SJSA1 (cell line): ENCODE measurements at regions not wholly inside any gene's neighbourhood (a gene's known extent, or its start where the extent isn't known, plus 50 kb on each side); places are given as distances from the start of the nearest gene placed in this dataset.
A peak's percentile ranks its signal among the peaks of the same experiment; 100 is the strongest.

Experiments used
- DNase-seq, 2 experiments: peaks; one replicate each; pipeline ENCODE4 v3.0.0-alpha.2; 2015 to 2020; ENCODE audit warnings: low spot score in 2 of 2, low read depth in 1 of 2
- H3K27ac ChIP-seq: fragments of 250-450 bp; sonication (Bioruptor Pico); 2 replicates; pipeline ENCODE4 v1.5.1; 2020; ENCODE audit warnings: mild to moderate bottlenecking, moderate library complexity
- H3K27me3 ChIP-seq: fragments of 250-450 bp; sonication (Bioruptor Pico); replicated peaks from 2 replicates; pipeline ENCODE4 v1.5.1; 2020; ENCODE audit warnings: mild to moderate bottlenecking, moderate library complexity
- H3K36me3 ChIP-seq: fragments of 250-450 bp; sonication (Bioruptor Pico); 2 replicates; pipeline ENCODE4 v1.5.1; 2020; ENCODE audit warnings: mild to moderate bottlenecking
- H3K4me1 ChIP-seq: fragments of 250-450 bp; sonication (Bioruptor Pico); replicated peaks from 2 replicates; pipeline ENCODE4 v1.6.1; 2021; ENCODE audit warnings: mild to moderate bottlenecking
- H3K4me3 ChIP-seq: fragments of 250-450 bp; sonication (Bioruptor Pico); 2 replicates; pipeline ENCODE4 v1.5.1; 2020; ENCODE audit warnings: mild to moderate bottlenecking
- H3K9me3 ChIP-seq: fragments of 250-450 bp; sonication (Bioruptor Pico); replicated peaks from 2 replicates; pipeline ENCODE4 v1.5.1; 2020; ENCODE audit warnings: mild to moderate bottlenecking

DNA sequence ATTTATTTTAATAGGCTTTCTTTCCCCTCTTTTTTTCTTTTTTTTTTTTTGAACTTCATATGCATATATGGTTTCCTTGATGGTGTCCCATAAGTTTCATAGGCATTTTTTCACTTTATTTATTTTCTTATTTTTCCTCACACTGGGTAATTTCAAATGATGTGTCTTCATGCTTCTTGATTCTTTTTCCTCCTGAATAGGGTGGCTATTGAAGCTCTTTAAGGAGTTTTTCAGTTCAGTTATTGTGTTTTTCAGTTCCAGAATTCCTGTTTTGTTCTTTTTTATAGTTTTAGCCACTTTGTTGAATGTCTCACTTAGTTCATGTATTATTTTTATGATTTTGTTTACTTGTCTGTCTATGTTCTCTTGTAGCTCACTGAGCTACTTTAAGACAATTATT, 273.2 kb downstream of the NFKBIZ start:
- H3K27me3 ChIP-seq = no peaks in the 10 kb centered on the region

DNA sequence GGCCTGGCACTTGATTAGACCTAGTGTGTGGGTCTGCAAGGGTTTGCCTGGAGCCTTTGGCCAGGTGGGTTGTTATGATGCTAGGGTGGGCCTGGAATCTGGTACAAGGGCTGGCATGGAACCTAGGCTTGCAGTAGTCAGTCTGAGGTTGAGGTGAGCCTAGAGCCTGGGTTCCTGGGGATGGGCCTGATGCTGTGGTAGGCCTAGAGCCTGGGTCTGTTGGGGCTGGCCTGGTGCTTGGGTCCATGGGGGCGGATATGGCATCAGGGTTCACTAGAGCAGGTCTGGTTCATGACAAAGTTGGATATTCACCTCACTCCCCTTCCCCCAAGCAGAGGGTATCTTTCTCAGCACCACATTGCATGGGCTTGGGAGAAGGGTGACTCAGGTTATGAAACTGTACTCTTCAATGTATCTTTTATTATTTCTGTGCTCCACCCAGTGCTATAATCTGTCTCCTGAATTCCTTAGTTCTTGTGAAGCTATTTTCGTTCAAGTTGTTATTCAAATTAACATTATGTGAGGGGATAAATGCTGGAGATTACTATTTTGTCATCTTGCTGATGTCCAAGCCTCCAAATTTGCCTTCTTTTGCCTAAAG, 274.4 kb downstream of the NFKBIZ start:
- Histone ChIP-seq H3K4me3 (no peak overlapping the region), H3K4me1 (no peaks in the 10 kb centered on the region), H3K36me3 (no peaks in the 10 kb centered on the region), H3K27ac (no peak overlapping the region), H3K27me3 (no peaks in the 10 kb centered on the region), H3K9me3 (no peaks in the 10 kb centered on the region)
- no peak for DNase-seq

More for the DNA sequence above, 273.2 kb downstream of the NFKBIZ start:
- Histone ChIP-seq H3K4me1 (no peaks in the 10 kb centered on the region), H3K36me3 (no peaks in the 10 kb centered on the region), H3K4me3 (no peak overlapping the region), H3K9me3 (no peaks in the 10 kb centered on the region), H3K27ac (no peak overlapping the region)
- no peak for DNase-seq

DNA sequence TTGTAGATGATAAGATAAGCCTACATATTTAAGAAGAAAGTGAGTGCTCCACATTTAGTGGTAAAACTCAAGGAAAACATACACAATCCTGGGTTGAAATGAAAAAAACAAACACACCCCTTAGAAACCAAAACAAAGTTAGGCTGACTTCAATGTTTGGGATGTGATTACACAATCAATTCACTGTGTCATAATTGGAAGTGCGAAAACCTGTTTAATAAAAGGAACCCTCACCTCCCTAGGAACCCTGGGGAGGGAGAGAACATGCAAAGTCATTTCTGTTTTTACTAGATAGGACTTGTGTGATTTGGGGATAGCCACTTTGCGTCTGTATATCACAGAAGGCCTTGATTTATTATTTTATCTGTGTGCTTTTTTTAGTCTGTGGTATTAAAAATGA, 275.0 kb downstream of the NFKBIZ start:
- no peak overlapping the region for H3K4me3 ChIP-seq
- no peaks in the 10 kb centered on the region for H3K9me3 ChIP-seq
- H3K27ac ChIP-seq = no peak overlapping the region
- no peaks in the 10 kb centered on the region for H3K36me3 ChIP-seq
- H3K27me3 ChIP-seq = no peaks in the 10 kb centered on the region
- no peaks in the 10 kb centered on the region for H3K4me1 ChIP-seq
- no peak for DNase-seq

DNA sequence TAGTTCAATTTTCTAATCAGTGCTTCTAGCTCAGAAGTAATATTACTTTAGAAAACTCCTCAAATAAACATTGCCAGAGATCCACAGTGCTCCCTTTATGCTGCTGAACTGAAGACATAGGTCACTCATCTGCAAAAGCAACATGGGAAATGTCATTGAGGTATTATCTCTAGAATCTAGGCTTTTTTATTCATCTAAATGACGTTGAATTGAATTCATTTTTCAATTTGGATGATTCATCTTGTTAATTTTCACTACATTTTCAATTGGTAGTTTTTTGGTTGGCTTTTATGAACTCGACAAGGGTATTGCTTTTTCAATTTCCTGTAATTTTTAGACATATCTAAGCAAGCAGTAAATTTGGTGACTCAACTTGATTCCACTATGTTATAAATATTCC, 275.4 kb downstream of the NFKBIZ start:
- H3K4me3 ChIP-seq = no peak overlapping the region
- H3K27me3 ChIP-seq = no peaks in the 10 kb centered on the region
- H3K36me3 ChIP-seq = no peaks in the 10 kb centered on the region
- no peaks in the 10 kb centered on the region for H3K9me3 ChIP-seq
- no peaks in the 10 kb centered on the region for H3K4me1 ChIP-seq
- H3K27ac ChIP-seq = no peak overlapping the region
- DNase-seq = no peak

DNA sequence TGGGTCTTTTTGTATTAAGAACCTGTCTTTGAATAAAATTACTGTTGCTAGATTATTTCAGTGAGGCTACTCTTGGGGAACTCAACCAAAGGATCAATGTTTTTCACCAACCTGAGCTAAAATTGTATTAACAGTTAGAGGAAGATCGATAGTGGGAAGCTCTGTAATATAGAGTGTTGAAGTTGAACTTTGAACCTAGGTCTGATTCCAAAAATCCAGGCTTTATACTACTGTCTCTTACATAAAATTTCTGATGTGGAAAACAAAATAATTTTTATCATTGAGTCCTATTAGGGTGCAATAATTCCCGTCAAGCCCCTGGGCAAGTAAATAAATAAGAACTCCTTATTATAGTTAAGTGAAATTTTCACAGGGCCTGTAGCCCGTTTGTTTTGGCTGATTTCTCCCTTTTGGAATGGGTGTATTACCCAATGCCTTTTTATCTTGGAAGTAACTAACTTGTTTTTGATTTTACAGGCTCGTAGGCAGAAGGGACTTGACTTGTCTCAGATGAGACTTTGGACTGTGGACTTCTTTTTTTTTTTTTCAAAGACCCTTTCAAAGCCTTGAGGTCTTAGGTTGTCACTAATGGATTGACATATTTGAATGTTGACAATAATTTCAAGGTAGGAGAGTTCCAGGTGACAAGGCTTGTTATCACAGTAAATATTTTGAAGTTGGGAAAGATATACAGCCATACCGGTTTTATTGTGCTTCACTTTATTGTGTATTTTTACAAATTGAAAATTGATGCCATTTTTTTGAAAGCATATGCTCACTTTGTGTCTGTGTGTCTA, 276.1 kb downstream of the NFKBIZ start:
- no peak for DNase-seq

DNA sequence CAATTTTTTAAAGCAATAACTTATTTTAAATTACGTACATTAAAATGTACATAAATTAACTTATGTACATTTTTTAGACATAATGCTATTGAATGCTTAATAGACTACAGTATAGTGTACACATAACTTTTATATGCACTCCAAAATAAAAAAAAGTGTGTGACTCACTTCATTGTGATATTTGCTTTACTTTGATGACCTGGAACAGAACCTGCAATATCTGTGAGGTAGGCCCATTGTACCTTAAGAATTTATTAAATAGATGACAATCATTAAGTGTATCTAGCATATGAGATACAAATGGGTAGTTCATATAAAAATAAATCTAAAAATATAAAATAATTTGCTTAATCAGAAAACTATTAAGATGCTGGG, 276.7 kb downstream of the NFKBIZ start:
- Histone ChIP-seq H3K27me3 (no peaks in the 10 kb centered on the region), H3K36me3 (no peaks in the 10 kb centered on the region), H3K4me3 (no peak overlapping the region), H3K27ac (no peak overlapping the region), H3K9me3 (no peaks in the 10 kb centered on the region), H3K4me1 (0 out of 2 replicates have a peak, but pooled peaks cover 3% of the 10 kb centered on the region)
- no peak for DNase-seq

More for the DNA sequence above, 276.1 kb downstream of the NFKBIZ start:
- Histone ChIP-seq H3K36me3 (no peaks in the 10 kb centered on the region), H3K4me3 (no peak overlapping the region), H3K27me3 (no peaks in the 10 kb centered on the region), H3K27ac (no peak overlapping the region), H3K9me3 (no peaks in the 10 kb centered on the region), H3K4me1 (0 out of 2 replicates have a peak, but pooled peaks cover 3% of the 10 kb centered on the region)

DNA sequence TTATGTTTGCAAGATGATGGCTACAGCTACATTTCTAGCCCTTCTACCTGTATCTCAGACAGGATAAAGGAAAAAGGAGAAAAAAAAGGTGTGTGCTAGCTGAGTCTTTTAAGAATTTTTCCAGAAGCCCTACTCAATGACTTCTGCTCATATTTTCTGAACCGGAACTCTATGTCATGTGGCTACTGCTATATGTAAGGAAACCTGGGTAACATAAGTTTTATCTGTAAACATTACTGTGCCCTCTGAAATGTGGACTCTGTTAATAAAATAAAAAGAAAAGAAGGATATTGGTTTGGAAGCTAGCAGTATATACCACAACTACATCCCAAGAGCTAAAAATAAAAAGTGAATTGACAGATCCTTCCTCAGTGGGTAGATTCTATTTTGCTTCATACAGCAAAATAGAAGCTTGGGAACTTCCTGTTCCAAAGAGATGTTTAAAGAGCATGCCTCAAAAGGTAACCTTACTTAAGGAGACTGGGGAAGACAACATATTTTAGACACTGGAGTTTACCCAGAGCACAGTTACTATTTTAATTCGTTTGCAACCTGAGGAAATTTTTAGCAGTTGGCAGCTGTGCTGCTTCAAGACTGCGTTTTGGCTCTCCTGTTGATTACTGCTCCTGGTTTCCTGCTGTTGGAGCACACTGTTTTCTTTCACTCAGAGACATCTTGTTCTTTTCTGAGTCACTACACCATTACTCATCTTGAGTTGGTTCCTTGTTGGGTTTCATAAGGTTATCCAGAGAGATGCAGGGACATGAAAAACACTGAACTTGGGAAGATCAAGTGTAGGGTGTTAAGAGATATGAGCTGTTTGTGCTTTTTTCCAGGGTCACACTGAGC, 280.7 kb downstream of the NFKBIZ start:
- peak in 1 of 2 experiments; percentile 11 for DNase-seq
- no peak overlapping the region for H3K27ac ChIP-seq
- no peak overlapping the region for H3K4me3 ChIP-seq
- 0 out of 2 replicates have a peak, but pooled peaks cover 3% of the 10 kb centered on the region for H3K4me1 ChIP-seq
- no peaks in the 10 kb centered on the region for H3K9me3 ChIP-seq
- H3K27me3 ChIP-seq = no peaks in the 10 kb centered on the region
- no peaks in the 10 kb centered on the region for H3K36me3 ChIP-seq

DNA sequence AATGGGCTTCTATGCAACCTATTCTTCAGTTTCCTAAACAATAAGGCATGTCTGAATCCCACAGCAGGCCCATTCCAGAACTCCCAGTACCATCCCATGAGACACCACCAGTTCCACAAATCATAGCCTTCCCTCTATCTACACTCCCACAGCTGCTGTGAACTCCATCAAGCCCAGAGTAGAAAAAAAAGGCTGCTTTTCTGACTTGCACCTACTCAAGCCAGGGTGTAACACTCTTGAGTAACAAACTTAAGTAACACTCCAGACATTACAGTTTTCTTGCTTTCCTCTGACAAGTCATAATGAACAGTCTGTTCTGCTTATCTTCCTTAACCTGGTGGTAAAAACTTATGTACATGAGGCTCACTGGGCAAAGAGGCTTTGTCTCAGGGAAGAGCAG, 283.1 kb downstream of the NFKBIZ start:
- Histone ChIP-seq H3K27ac (no peak overlapping the region), H3K36me3 (no peaks in the 10 kb centered on the region), H3K4me1 (0 out of 2 replicates have a peak, but pooled peaks cover 3% of the 10 kb centered on the region), H3K27me3 (no peaks in the 10 kb centered on the region), H3K9me3 (no peaks in the 10 kb centered on the region), H3K4me3 (no peak overlapping the region)
- DNase-seq = no peak

DNA sequence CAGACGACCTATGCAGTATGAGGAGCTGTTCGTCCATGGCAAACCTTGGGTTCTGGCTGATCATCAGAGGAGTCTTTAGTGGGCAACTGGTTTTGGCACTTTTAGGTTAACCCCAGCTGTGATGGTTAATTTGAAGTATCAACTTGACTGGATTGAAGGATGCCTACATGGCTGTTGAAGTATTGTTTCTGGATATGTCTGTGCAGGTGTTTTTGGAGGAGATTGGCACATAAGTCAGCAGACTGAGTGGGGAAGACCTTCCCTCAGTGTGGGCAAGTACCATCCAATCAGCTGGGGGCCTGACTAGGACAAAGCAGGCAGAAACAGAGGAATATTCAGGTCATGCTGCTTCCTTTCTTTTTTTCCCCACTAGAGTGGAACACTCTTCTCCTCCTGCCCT, 284.1 kb downstream of the NFKBIZ start:
- no peak for DNase-seq
- Histone ChIP-seq H3K9me3 (no peaks in the 10 kb centered on the region), H3K27ac (no peak overlapping the region), H3K4me3 (no peak overlapping the region), H3K4me1 (0 out of 2 replicates have a peak, but pooled peaks cover 3% of the 10 kb centered on the region), H3K27me3 (no peaks in the 10 kb centered on the region), H3K36me3 (no peaks in the 10 kb centered on the region)

DNA sequence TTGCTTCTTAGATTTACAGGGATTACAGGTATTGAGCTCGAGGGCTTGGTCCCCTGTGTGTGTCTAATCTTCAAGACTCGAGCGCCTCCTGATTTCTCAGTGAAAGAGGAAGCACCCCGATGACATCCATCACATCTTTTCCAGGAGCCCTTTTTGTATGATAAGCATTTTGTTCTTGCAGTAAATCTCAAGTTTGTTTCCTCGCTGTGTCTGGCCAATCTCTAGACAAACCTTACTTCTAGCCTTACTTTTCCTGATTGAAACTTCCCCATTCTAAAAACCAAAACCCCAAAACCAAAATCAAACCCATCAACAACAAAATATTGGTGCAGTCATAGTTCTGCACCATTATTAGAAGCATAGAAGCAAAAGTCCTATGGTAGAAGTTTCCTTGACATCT, 286.0 kb downstream of the NFKBIZ start:
- H3K9me3 ChIP-seq = no peaks in the 10 kb centered on the region
- no peak for DNase-seq
- H3K36me3 ChIP-seq = no peaks in the 10 kb centered on the region
- H3K4me1 ChIP-seq = no peaks in the 10 kb centered on the region
- no peak overlapping the region for H3K4me3 ChIP-seq
- H3K27ac ChIP-seq = no peak overlapping the region
- no peaks in the 10 kb centered on the region for H3K27me3 ChIP-seq

DNA sequence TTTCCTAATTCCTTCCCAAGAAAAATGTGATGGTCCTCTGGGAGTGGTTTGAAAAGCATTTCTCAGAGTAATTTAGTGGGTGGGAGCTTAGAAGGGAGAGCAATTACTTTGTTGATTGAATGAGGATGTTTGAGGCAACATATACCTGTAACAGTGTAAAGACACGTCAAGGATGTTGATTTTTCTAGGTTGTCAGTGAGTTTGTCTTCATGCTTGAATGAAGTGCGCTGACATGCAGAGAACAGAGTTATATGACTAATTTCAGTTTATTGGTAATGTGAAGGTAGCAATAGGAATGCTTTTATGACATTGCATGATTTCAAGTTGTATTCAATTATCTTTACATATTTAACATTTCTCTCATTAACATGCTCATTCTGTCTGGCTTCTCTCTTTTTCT, 286.9 kb downstream of the NFKBIZ start:
- DNase-seq = no peak
- no peaks in the 10 kb centered on the region for H3K9me3 ChIP-seq
- H3K4me3 ChIP-seq = no peak overlapping the region
- no peaks in the 10 kb centered on the region for H3K27me3 ChIP-seq
- H3K4me1 ChIP-seq = no peaks in the 10 kb centered on the region
- H3K27ac ChIP-seq = no peak overlapping the region
- no peaks in the 10 kb centered on the region for H3K36me3 ChIP-seq

DNA sequence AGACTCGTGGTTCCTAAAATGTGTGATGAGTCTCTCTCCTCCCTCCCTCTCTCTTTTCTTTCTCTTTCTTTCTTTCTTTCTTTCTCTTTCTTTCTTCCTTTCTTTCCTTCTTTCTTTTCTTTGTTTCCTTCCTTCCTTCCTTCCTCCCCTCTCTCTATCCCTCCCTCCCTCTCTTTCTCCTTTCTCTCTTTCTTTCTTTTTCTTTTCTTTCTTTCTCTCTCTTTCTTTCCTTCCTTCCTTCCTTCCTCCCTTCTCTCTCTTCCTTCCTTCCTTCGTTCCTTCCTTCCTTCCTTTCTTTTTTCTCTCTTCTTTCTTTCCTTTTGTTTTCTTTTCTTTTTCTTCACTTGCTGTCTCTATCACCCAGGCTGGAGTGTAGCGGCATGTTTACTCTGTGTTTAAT, 290.8 kb downstream of the NFKBIZ start:
- DNase-seq = no peak
- Histone ChIP-seq H3K9me3 (no peaks in the 10 kb centered on the region), H3K36me3 (no peaks in the 10 kb centered on the region), H3K4me1 (no peaks in the 10 kb centered on the region), H3K4me3 (no peak overlapping the region), H3K27me3 (no peaks in the 10 kb centered on the region), H3K27ac (no peak overlapping the region)

DNA sequence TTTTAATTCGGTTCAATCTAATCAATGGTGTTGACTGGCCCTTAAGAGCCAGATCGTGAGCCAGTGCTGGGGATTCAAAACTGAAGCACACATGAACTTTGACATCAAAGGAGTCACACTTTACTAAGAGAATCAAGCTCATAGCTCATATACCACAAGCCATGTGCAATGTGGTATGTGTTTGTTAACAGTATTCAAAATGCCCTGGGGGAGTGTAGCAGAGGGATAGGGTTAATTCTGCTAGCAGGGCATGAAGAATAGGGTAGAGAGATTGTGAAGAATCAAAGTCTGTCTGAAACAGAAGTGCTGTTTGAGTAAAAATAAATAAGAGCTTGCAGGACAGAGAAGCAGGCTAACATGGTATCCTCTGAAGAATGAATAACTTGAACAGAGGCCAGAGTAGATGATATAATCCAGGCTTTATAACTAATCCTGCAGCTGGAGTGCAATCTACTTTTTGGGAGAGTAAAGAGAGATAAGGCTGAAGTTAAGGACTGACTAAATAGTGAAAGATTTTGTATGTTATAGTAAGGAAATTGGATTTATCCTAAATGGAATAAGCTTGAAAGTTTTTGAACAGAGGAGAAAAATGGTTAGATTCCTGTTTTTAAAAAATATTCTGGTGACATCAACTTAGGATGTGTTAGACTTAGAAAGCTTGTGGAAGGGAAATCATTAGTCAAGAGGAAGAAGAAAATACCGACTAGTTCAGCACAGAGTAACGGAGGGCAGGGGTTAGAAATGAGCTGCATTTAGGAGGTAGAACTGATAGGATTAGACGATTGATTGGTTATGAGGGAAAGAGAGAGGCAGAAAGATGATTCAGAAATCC, 292.0 kb downstream of the NFKBIZ start:
- Histone ChIP-seq H3K9me3 (no peaks in the 10 kb centered on the region), H3K27me3 (no peaks in the 10 kb centered on the region), H3K36me3 (no peaks in the 10 kb centered on the region), H3K4me3 (no peak overlapping the region), H3K4me1 (no peaks in the 10 kb centered on the region), H3K27ac (no peak overlapping the region)
- no peak for DNase-seq
